Upper lobe of left lung (tissue), 6 donors: ENCODE measurements at regions not wholly inside any gene's neighbourhood (a gene's known extent, or its start where the extent isn't known, plus 50 kb on each side); places are given as distances from the start of the nearest gene placed in this dataset.

ENCODE experiments used
- ATAC-seq, 2 donors: fragments of 200-7000 bp; cut with Tn5 transposase; one replicate each; pipeline ENCODE4 v1.9.1; 2022; ENCODE audit warnings: mild to moderate bottlenecking in 2 of 2, moderate library complexity in 2 of 2; ENCODE audit not compliant: low FRiP score in 2 of 2
- DNase-seq, 2 donors: peaks; one replicate each; pipeline ENCODE4 v3.0.0-alpha.2; 2019 to 2020
- H3K27ac ChIP-seq, 4 donors: fragments of 200-600 bp; sonication (generic); one replicate each; pipeline ENCODE4 v1.5.1; 2016 to 2019
- H3K27me3 ChIP-seq, 4 donors: fragments of 200-600 bp; sonication (generic); one replicate each; pipeline ENCODE4 v1.5.1; 2017 to 2019
- H3K36me3 ChIP-seq, 4 donors: fragments of 200-600 bp; sonication (generic); one replicate each; pipeline ENCODE4 v1.5.1; 2016 to 2019
- H3K4me1 ChIP-seq, 4 donors: fragments of 200-600 bp; sonication (generic); one replicate each; pipeline ENCODE4 v1.5.1; 2018 to 2019
- H3K4me3 ChIP-seq, 4 donors: fragments of 200-600 bp; sonication (generic); one replicate each; pipeline ENCODE4 v1.5.1; 2017 to 2019; ENCODE audit warnings: mild to moderate bottlenecking in 2 of 4, moderate library complexity in 1 of 4
- H3K9me3 ChIP-seq, 4 donors: fragments of 200-600 bp; sonication (generic); one replicate each; pipeline ENCODE4 v1.5.1; 2018 to 2019
- CTCF ChIP-seq, 6 experiments: fragments of 450-650 bp in 4 of 6; fragments of 200-600 bp in 2 of 6; sonication (generic) in 2 of 6; IDR thresholded peaks; one replicate each; pipeline ENCODE4 v1.5.1; 2016 to 2019; ENCODE audit warnings: antibody characterized with exemption in 6 of 6
- EP300 ChIP-seq, 4 donors: sonication (generic); formaldehyde crosslinking; IDR thresholded peaks; one replicate each; pipeline ENCODE4 v1.5.1; 2017; ENCODE audit warnings: antibody characterized with exemption in 4 of 4, control low read depth in 2 of 4
- POLR2A ChIP-seq, 4 donors: fragments of 450-650 bp; IDR thresholded peaks; one replicate each; pipeline ENCODE4 v1.5.1; 2016 to 2017; ENCODE audit warnings: antibody characterized with exemption in 4 of 4, mild to moderate bottlenecking in 2 of 4
- POLR2AphosphoS5 ChIP-seq, 2 donors: sonication (generic); formaldehyde crosslinking; IDR thresholded peaks; one replicate each; pipeline ENCODE4 v1.5.1; 2017; ENCODE audit warnings: antibody characterized with exemption in 2 of 2
- WGBS, 2 donors: methylation state at CpG; one replicate each; pipeline ENCODE4 v1.1.5; 2017 to 2018; 5-methylcytosine and 5-hydroxymethylcytosine counted together
- donor health status: DM: no; HTN: no; CAD: no; lungs with moderate emphysema.
- donor health status: DM: no; HTN: yes; CAD: no; lungs with severe emphysema.

GRCh38 chr15:60155661-60156060 lies 151.6 kb downstream of the FOXB1 start:
- Histone ChIP-seq H3K27ac (no peak overlapping the region), H3K36me3 (no peaks in the 10 kb centered on the region), H3K9me3 (no peaks in the 10 kb centered on the region), H3K4me3 (no peak overlapping the region), H3K4me1 (peaks cover 0 to 5% (median 0%) of the 10 kb centered on the region in 4 donors), H3K27me3 (no peaks in the 10 kb centered on the region)
- 50 to 55% methylated on average over 3 of the region's 3 CpGs for WGBS, 2 donors
- TF ChIP-seq POLR2AphosphoS5 (IDR thresholded peaks at IDR 0.05) = no peak
- no peak for TF ChIP-seq EP300 (IDR thresholded peaks at IDR 0.05)
- no peak for TF ChIP-seq CTCF (IDR thresholded peaks at IDR 0.05)
- TF ChIP-seq POLR2A (IDR thresholded peaks at IDR 0.05) = no peak
- ATAC-seq (no peak), DNase-seq (no peak)

DNA sequence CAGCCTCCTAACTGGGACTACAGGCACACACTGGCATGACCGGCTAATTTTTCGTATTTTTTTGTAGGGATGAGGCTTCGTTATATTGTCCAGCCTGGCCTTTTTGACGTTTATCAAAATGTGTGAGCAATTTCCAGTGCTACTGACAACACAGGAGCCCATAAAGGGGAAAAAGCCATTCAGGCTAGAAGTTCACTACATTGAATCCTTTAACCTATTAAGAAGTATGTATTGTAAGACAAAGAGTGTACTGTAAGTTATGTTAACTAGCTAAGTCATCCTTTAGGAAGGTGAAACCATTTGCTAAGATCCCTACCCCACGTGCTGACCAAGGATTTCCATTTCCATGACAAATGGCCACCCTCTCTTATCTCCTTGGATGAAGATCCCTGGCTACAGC lies 156.8 kb downstream of the FOXB1 start:
- no peak for ATAC-seq
- H3K27ac ChIP-seq = no peak overlapping the region
- H3K36me3 ChIP-seq = no peaks in the 10 kb centered on the region
- no peak for DNase-seq
- H3K4me1 ChIP-seq = no peaks in the 10 kb centered on the region
- TF ChIP-seq EP300 (IDR thresholded peaks at IDR 0.05) = no peak
- no peak for TF ChIP-seq CTCF (IDR thresholded peaks at IDR 0.05)
- no peak for TF ChIP-seq POLR2A (IDR thresholded peaks at IDR 0.05)
- TF ChIP-seq POLR2AphosphoS5 (IDR thresholded peaks at IDR 0.05) = no peak
- WGBS, 2 donors = 75 to 79% methylated on average over 5 of the region's 5 CpGs
- no peak overlapping the region for H3K4me3 ChIP-seq
- H3K27me3 ChIP-seq = no peaks in the 10 kb centered on the region
- H3K9me3 ChIP-seq = no peaks in the 10 kb centered on the region

GRCh38 chr15:60161704-60162103 lies 157.6 kb downstream of the FOXB1 start:
- no peaks in the 10 kb centered on the region for H3K4me1 ChIP-seq
- TF ChIP-seq POLR2AphosphoS5 (IDR thresholded peaks at IDR 0.05) = no peak
- no peak for TF ChIP-seq EP300 (IDR thresholded peaks at IDR 0.05)
- TF ChIP-seq POLR2A (IDR thresholded peaks at IDR 0.05) = no peak
- no peak for TF ChIP-seq CTCF (IDR thresholded peaks at IDR 0.05)

GRCh38 chr15:60162251-60162967 lies 158.3 kb downstream of the FOXB1 start:
- no peaks in the 10 kb centered on the region for H3K36me3 ChIP-seq
- no peaks in the 10 kb centered on the region for H3K27me3 ChIP-seq
- no peak for ATAC-seq
- no peak overlapping the region for H3K27ac ChIP-seq
- WGBS, 2 donors = 79 to 86% methylated on average over 6 to 7 of the region's 7 CpGs
- H3K4me3 ChIP-seq = no peak overlapping the region
- DNase-seq = no peak
- no peaks in the 10 kb centered on the region for H3K4me1 ChIP-seq
- TF ChIP-seq CTCF (IDR thresholded peaks at IDR 0.05) (no peak), POLR2AphosphoS5 (IDR thresholded peaks at IDR 0.05) (no peak), EP300 (IDR thresholded peaks at IDR 0.05) (no peak), POLR2A (IDR thresholded peaks at IDR 0.05) (no peak)
- H3K9me3 ChIP-seq = no peaks in the 10 kb centered on the region

More at GRCh38 chr15:60161704-60162103, 157.6 kb downstream of the FOXB1 start:
- Histone ChIP-seq H3K27ac (no peak overlapping the region), H3K36me3 (no peaks in the 10 kb centered on the region), H3K4me3 (no peak overlapping the region), H3K27me3 (no peaks in the 10 kb centered on the region), H3K9me3 (no peaks in the 10 kb centered on the region)
- DNase-seq = no peak
- ATAC-seq = no peak
- WGBS, 2 donors = 72% methylated on average over 3 of the region's 3 CpGs

DNA sequence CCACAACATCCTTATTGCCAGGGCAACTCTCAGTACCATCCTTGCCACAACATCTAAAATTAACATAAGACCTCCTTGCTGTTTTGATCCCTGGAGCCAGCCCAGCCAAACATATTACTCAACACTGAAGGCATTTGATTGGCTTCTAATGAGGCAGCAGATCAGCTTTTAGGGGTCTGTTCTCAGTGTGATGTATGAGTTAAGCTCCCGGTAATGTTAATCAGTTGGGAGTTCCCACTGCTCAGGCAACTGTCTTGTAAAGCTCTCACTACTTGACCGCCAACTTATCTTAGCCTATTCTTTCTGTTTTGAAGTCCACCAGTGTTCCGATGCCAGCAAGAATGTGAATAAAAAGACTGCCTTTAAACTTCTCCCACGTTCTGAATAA lies 158.9 kb downstream of the FOXB1 start:
- no peak overlapping the region for H3K4me3 ChIP-seq
- DNase-seq = no peak
- whole genome bisulfite sequencing, 2 donors = 74 to 83% methylated on average over 4 of the region's 4 CpGs
- TF ChIP-seq POLR2A (IDR thresholded peaks at IDR 0.05) (no peak), EP300 (IDR thresholded peaks at IDR 0.05) (no peak), CTCF (IDR thresholded peaks at IDR 0.05) (no peak), POLR2AphosphoS5 (IDR thresholded peaks at IDR 0.05) (no peak)
- no peaks in the 10 kb centered on the region for H3K36me3 ChIP-seq
- H3K4me1 ChIP-seq = no peaks in the 10 kb centered on the region
- ATAC-seq = no peak
- no peaks in the 10 kb centered on the region for H3K9me3 ChIP-seq
- H3K27ac ChIP-seq = no peak overlapping the region
- no peaks in the 10 kb centered on the region for H3K27me3 ChIP-seq
